ENCODE measurements at regions not wholly inside any gene's neighbourhood (a gene's known extent, or its start where the extent isn't known, plus 50 kb on each side); places are given as distances from the start of the nearest gene placed in this dataset.

DNA sequence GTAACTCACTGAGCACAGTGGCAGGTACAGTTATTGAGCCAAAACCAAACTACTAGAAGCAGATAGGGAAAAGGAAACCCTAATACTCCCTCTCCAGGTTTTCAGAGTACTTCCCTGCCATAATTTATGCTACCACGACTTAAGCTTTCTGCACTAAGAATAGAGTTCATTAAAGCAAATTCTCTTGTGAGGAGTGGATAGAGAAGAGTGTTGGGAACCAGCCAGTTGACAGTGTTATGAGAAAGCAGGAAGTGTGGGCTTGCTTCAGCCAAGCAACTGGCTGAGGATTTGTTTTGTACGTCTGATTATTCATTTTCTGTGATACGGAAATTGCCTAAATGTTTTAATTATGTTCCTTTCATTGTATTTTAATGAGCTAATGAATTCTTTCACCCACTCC lies 280.5 kb downstream of the KIF20B start:
- in situ Hi-C loops (cut with HindIII; ENCODE audit: extremely low pct_ligation_motif_present, low pct_unique_long_range_greater_than_20kb): no loop called here
- no TSS peak for BruUV-seq (replicated peaks)
- ATAC-seq (no peak), FAIRE-seq (no peak), DNase-seq (ENCODE audit: low spot score) (no peak)
- Histone ChIP-seq H3K27me3 (ENCODE audit: control insufficient read depth in 1 of 2, insufficient read depth in 2 of 2, low read length in 2 of 2) (no peaks in the 10 kb centered on the region; a peak in 1 of 5 replicates), H4K20me1 (ENCODE audit: insufficient read depth, low read length) (no peaks in the 10 kb centered on the region), H3K4me2 (ENCODE audit: low read depth, low read length) (no peak overlapping the region), H3K36me3 (replicated peaks in 1 of 2; ENCODE audit: control insufficient read depth in 1 of 2, insufficient read depth in 2 of 2, low read length in 2 of 2) (no peaks in the 10 kb centered on the region), H3K4me3 (replicated peaks in 1 of 3; ENCODE audit: insufficient read depth in 1 of 3, low read depth in 2 of 3, low read length in 3 of 3) (no peak overlapping the region), H2AFZ (ENCODE audit: low read length) (no peak overlapping the region), H3K27ac (ENCODE audit: extremely low read length, insufficient read depth, low read length) (no peak overlapping the region), H3K9me3 (ENCODE audit: low read length) (no peaks in the 10 kb centered on the region), H3K9ac (ENCODE audit: insufficient read depth, low read depth, low read length) (no peak overlapping the region), H3K79me2 (ENCODE audit: insufficient read depth, low read length) (no peaks in the 10 kb centered on the region), H3K4me1 (ENCODE audit: insufficient read depth, low read length) (no peaks in the 10 kb centered on the region)
- CTCF ChIA-PET (ENCODE audit: low intra/inter-chr PET ratio, low total read pairs): no interaction called here
- TF ChIP-seq, protein P1, sequence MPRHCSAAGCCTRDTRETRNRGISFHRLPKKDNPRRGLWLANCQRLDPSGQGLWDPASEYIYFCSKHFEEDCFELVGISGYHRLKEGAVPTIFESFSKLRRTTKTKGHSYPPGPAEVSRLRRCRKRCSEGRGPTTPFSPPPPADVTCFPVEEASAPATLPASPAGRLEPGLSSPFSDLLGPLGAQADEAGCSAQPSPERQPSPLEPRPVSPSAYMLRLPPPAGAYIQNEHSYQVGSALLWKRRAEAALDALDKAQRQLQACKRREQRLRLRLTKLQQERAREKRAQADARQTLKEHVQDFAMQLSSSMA (CRISPR knock-in tag; IDR thresholded peaks at IDR 0.05): no peak
- TF ChIP-seq IRX3 (CRISPR knock-in tag; IDR thresholded peaks at IDR 0.05; ENCODE audit: borderline replicate concordance, low read depth): no peak
- TF ChIP-seq, protein P2, sequence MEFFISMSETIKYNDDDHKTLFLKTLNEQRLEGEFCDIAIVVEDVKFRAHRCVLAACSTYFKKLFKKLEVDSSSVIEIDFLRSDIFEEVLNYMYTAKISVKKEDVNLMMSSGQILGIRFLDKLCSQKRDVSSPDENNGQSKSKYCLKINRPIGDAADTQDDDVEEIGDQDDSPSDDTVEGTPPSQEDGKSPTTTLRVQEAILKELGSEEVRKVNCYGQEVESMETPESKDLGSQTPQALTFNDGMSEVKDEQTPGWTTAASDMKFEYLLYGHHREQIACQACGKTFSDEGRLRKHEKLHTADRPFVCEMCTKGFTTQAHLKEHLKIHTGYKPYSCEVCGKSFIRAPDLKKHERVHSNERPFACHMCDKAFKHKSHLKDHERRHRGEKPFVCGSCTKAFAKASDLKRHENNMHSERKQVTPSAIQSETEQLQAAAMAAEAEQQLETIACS (CRISPR knock-in tag; IDR thresholded peaks at IDR 0.05): no peak
- no peak for TF ChIP-seq ZNF557 (CRISPR knock-in tag; IDR thresholded peaks at IDR 0.05)
- TF ChIP-seq ZNF143 (CRISPR knock-in tag; IDR thresholded peaks at IDR 0.05): no peak
- TF ChIP-seq, protein P3, sequence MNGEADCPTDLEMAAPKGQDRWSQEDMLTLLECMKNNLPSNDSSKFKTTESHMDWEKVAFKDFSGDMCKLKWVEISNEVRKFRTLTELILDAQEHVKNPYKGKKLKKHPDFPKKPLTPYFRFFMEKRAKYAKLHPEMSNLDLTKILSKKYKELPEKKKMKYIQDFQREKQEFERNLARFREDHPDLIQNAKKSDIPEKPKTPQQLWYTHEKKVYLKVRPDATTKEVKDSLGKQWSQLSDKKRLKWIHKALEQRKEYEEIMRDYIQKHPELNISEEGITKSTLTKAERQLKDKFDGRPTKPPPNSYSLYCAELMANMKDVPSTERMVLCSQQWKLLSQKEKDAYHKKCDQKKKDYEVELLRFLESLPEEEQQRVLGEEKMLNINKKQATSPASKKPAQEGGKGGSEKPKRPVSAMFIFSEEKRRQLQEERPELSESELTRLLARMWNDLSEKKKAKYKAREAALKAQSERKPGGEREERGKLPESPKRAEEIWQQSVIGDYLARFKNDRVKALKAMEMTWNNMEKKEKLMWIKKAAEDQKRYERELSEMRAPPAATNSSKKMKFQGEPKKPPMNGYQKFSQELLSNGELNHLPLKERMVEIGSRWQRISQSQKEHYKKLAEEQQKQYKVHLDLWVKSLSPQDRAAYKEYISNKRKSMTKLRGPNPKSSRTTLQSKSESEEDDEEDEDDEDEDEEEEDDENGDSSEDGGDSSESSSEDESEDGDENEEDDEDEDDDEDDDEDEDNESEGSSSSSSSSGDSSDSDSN (CRISPR knock-in tag; IDR thresholded peaks at IDR 0.05): no peak
- TF ChIP-seq, protein P4, sequence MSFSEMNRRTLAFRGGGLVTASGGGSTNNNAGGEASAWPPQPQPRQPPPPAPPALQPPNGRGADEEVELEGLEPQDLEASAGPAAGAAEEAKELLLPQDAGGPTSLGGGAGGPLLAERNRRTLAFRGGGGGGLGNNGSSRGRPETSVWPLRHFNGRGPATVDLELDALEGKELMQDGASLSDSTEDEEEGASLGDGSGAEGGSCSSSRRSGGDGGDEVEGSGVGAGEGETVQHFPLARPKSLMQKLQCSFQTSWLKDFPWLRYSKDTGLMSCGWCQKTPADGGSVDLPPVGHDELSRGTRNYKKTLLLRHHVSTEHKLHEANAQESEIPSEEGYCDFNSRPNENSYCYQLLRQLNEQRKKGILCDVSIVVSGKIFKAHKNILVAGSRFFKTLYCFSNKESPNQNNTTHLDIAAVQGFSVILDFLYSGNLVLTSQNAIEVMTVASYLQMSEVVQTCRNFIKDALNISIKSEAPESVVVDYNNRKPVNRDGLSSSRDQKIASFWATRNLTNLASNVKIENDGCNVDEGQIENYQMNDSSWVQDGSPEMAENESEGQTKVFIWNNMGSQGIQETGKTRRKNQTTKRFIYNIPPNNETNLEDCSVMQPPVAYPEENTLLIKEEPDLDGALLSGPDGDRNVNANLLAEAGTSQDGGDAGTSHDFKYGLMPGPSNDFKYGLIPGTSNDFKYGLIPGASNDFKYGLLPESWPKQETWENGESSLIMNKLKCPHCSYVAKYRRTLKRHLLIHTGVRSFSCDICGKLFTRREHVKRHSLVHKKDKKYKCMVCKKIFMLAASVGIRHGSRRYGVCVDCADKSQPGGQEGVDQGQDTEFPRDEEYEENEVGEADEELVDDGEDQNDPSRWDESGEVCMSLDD (CRISPR knock-in tag; IDR thresholded peaks at IDR 0.05; ENCODE audit: borderline replicate concordance): no peak
- TF ChIP-seq FOXK2 (IDR thresholded peaks at IDR 0.05): no peak
- TF ChIP-seq ZNF615 (CRISPR knock-in tag; IDR thresholded peaks at IDR 0.05; ENCODE audit: borderline replicate concordance): no peak
- POLR2A ChIA-PET: no interaction called here
- 1% methylated on average over 3 of the region's 3 CpGs for WGBS (ENCODE audit: low lambda C conversion rate)
- intact Hi-C loops (cut with micrococcal nuclease; ENCODE audit: unreplicated experiment): no loop called here

Data from HepG2 (cell line).